ENCODE measurements at regions not wholly inside any gene's neighbourhood (a gene's known extent, or its start where the extent isn't known, plus 50 kb on each side); places are given as distances from the start of the nearest gene placed in this dataset.

DNA sequence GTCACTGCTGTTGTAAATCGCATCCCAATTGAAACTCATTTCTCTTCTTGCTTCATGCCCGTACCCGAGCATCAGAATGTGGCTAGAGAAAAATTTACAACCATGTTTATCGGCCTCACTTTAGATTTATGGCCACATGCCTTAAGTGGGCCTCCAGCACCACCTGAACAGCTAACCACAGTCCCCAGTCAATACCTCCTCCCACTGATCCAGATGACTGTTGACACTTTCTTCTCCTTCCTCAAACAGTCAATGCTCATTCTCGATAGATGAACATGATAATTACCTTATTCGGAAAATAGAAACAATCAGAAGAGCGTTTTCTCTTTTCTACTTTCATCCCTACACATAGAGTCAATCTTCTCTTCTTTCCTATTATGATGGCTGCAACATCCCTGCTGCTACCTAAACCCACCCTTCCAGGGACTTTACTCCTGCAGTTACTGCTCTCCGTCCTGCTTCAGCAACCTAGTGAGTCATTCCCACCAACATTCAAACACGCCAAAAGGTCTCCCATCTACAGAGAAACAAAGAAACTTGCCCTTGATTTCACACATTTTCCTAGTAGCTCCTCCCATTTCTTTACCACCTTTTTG, 416.3 kb upstream of the MAF start:
- Histone ChIP-seq H3K27me3 (ENCODE audit: low read length) (no peaks in the 10 kb centered on the region), H3K4me3 (ENCODE audit: insufficient read depth, low read length, poor library complexity, severe bottlenecking) (no peak overlapping the region), H3F3A (ENCODE audit: insufficient read depth) (no peaks in the 10 kb centered on the region), H3K9me3 (ENCODE audit: insufficient read depth, low read length) (no peaks in the 10 kb centered on the region), H3K4me2 (ENCODE audit: low read depth, low read length, poor library complexity, severe bottlenecking) (no peak overlapping the region), H4K20me1 (ENCODE audit: low read depth, low read length) (no peaks in the 10 kb centered on the region), H2AFZ (ENCODE audit: low read depth, low read length, severe bottlenecking) (no peak overlapping the region), H3K9me2 (replicated peaks; ENCODE audit: insufficient read depth, low read length) (no peaks in the 10 kb centered on the region), H3K36me3 (ENCODE audit: low read length) (no peaks in the 10 kb centered on the region), H3K79me2 (ENCODE audit: insufficient read depth, low read length) (no peaks in the 10 kb centered on the region), H3K27ac (ENCODE audit: low read depth, low read length) (no peak overlapping the region), H3K9ac (ENCODE audit: low read length) (no peak overlapping the region)
- TF ChIP-seq, protein P1, sequence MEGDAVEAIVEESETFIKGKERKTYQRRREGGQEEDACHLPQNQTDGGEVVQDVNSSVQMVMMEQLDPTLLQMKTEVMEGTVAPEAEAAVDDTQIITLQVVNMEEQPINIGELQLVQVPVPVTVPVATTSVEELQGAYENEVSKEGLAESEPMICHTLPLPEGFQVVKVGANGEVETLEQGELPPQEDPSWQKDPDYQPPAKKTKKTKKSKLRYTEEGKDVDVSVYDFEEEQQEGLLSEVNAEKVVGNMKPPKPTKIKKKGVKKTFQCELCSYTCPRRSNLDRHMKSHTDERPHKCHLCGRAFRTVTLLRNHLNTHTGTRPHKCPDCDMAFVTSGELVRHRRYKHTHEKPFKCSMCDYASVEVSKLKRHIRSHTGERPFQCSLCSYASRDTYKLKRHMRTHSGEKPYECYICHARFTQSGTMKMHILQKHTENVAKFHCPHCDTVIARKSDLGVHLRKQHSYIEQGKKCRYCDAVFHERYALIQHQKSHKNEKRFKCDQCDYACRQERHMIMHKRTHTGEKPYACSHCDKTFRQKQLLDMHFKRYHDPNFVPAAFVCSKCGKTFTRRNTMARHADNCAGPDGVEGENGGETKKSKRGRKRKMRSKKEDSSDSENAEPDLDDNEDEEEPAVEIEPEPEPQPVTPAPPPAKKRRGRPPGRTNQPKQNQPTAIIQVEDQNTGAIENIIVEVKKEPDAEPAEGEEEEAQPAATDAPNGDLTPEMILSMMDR (IDR thresholded peaks at IDR 0.05; ENCODE audit: insufficient read depth, low read length, poor library complexity, severe bottlenecking): no peak
- no peak for TF ChIP-seq EZH2phosphoT487 (conservative IDR thresholded peaks at IDR 0.05; ENCODE audit: low read length)

DNA sequence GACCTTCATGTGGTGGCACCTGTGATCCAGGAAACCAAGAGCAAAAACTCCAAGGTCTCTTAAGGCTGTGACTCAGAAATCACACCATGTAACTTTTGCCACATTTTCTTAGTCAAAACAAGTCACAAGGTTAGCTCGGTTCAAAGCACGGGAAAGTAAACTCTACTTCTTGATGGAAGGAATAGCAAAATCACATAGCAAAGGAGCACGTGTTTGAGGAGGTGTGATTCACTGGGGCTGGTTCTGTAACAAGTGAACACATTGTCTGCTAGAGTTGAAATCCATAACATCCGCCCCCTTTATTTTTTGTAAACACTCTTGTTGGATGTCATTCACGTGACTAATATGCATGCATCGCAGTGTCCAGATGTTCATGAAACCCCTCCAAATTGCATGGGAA, 415.0 kb upstream of the MAF start:
- no peaks in the 10 kb centered on the region for H3K9me2 ChIP-seq (replicated peaks; ENCODE audit: insufficient read depth, low read length)
- H2AFZ ChIP-seq (ENCODE audit: low read depth, low read length, severe bottlenecking): no peak overlapping the region
- no peak overlapping the region for H3K4me2 ChIP-seq (ENCODE audit: low read depth, low read length, poor library complexity, severe bottlenecking)
- no peak overlapping the region for H3K4me3 ChIP-seq (ENCODE audit: insufficient read depth, low read length, poor library complexity, severe bottlenecking)
- no peak overlapping the region for H3K27ac ChIP-seq (ENCODE audit: low read depth, low read length)
- no peaks in the 10 kb centered on the region for H3K36me3 ChIP-seq (ENCODE audit: low read length)
- no peaks in the 10 kb centered on the region for H3K9me3 ChIP-seq (ENCODE audit: insufficient read depth, low read length)
- no peaks in the 10 kb centered on the region for H4K20me1 ChIP-seq (ENCODE audit: low read depth, low read length)
- no peaks in the 10 kb centered on the region for H3F3A ChIP-seq (ENCODE audit: insufficient read depth)
- H3K79me2 ChIP-seq (ENCODE audit: insufficient read depth, low read length): no peaks in the 10 kb centered on the region
- no peak overlapping the region for H3K9ac ChIP-seq (ENCODE audit: low read length)
- no peaks in the 10 kb centered on the region for H3K27me3 ChIP-seq (ENCODE audit: low read length)
- TF ChIP-seq EZH2phosphoT487 (conservative IDR thresholded peaks at IDR 0.05; ENCODE audit: low read length): no peak
- TF ChIP-seq, protein P1 (IDR thresholded peaks at IDR 0.05; ENCODE audit: insufficient read depth, low read length, poor library complexity, severe bottlenecking): no peak

DNA sequence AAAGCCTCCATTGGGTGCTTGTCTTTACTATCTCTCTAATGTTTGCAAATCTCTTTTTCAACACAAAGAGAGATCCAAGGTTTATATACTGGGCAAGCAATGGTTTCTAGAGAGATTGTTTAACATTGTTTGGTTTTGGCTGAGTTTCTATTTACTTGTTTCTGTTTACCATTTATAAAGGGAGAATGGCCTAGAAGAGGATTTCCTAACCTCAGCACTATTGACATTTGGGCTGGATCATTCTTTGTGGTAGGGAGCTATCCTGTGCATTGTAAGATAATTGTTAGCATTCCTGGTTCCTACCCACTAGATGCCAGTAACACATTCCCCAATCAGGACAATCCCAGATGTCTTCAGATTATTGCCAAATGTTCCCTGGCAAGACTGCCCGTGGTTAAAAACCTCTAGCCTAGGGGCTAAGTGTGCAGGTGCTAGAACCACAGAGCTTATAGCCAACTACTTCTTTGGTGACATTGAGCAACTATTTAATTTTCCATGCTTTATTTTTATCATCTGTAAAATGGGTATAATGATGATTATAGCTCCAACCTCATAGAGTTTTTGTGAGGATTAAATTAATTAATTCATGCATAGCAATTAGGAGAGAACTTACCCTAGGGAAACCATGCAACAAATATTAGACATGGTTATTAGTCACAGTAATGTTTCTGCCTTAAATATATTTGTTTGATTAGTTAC, 413.9 kb upstream of the MAF start:
- no peaks in the 10 kb centered on the region for H3K9me3 ChIP-seq (ENCODE audit: insufficient read depth, low read length)
- TF ChIP-seq EZH2phosphoT487 (conservative IDR thresholded peaks at IDR 0.05; ENCODE audit: low read length): no peak
- TF ChIP-seq, protein P1 (IDR thresholded peaks at IDR 0.05; ENCODE audit: insufficient read depth, low read length, poor library complexity, severe bottlenecking): no peak

More for the DNA sequence above, 413.9 kb upstream of the MAF start:
- Histone ChIP-seq H3K4me3 (ENCODE audit: insufficient read depth, low read length, poor library complexity, severe bottlenecking) (no peak overlapping the region), H2AFZ (ENCODE audit: low read depth, low read length, severe bottlenecking) (no peak overlapping the region), H3F3A (ENCODE audit: insufficient read depth) (no peaks in the 10 kb centered on the region), H3K9ac (ENCODE audit: low read length) (no peak overlapping the region), H3K9me2 (replicated peaks; ENCODE audit: insufficient read depth, low read length) (no peaks in the 10 kb centered on the region), H4K20me1 (ENCODE audit: low read depth, low read length) (no peaks in the 10 kb centered on the region), H3K27ac (ENCODE audit: low read depth, low read length) (no peak overlapping the region), H3K4me2 (ENCODE audit: low read depth, low read length, poor library complexity, severe bottlenecking) (no peak overlapping the region), H3K79me2 (ENCODE audit: insufficient read depth, low read length) (no peaks in the 10 kb centered on the region), H3K27me3 (ENCODE audit: low read length) (no peaks in the 10 kb centered on the region), H3K36me3 (ENCODE audit: low read length) (no peaks in the 10 kb centered on the region)

All from SU-DHL-6 (cell line).